T-helper 1 cell (primary cell): ENCODE measurements at regions not wholly inside any gene's neighbourhood (a gene's known extent, or its start where the extent isn't known, plus 50 kb on each side); places are given as distances from the start of the nearest gene placed in this dataset.

ENCODE experiments used
- DNase-seq, 5 donors: peaks; one replicate each; pipeline ENCODE4 v3.0.0-alpha.2; 2012 to 2020

GRCh38 chr4:54915276-54915675 lies 210.1 kb downstream of the KDR start:
- no peak for DNase-seq

- no peak for DNase-seq
Measured at GRCh38 chr4:54914781-54915180, 210.6 kb downstream of the KDR start.

- no peak for DNase-seq
Measured at GRCh38 chr4:54913751-54914526, 211.5 kb downstream of the KDR start.

GRCh38 chr4:54912155-54912554 lies 213.2 kb downstream of the KDR start:
- DNase-seq, result no peak

GRCh38 chr4:54909961-54910360 lies 215.4 kb downstream of the KDR start:
- DNase-seq, result no peak

GRCh38 chr4:54908763-54909162 lies 216.6 kb downstream of the KDR start:
- DNase-seq, result no peak

- no peak for DNase-seq
Measured at GRCh38 chr4:54904953-54905352, 220.4 kb downstream of the KDR start.

- no peak for DNase-seq
Measured at GRCh38 chr4:54902976-54903375, 222.4 kb downstream of the KDR start.

GRCh38 chr4:54902271-54902670 lies 223.1 kb downstream of the KDR start:
- DNase-seq, result no peak

- DNase-seq, result no peak
Measured at GRCh38 chr4:54901202-54901601, 224.2 kb downstream of the KDR start.

GRCh38 chr4:54898656-54899340 lies 226.6 kb downstream of the KDR start:
- no peak for DNase-seq

- no peak for DNase-seq
Measured at GRCh38 chr4:54898056-54898562, 227.3 kb downstream of the KDR start.

GRCh38 chr4:54897590-54897989 lies 227.8 kb downstream of the KDR start:
- DNase-seq, result no peak

GRCh38 chr4:54882616-54883015 lies 224.9 kb downstream of the KIT start:
- DNase-seq, result no peak

- no peak for DNase-seq
Measured at GRCh38 chr4:54879576-54879975, 221.8 kb downstream of the KIT start.

- no peak for DNase-seq
Measured at GRCh38 chr4:54877006-54877405, 219.2 kb downstream of the KIT start.

- no peak for DNase-seq
Measured at GRCh38 chr4:54872261-54872660, 214.5 kb downstream of the KIT start.

GRCh38 chr4:54863571-54864255 lies 206.0 kb downstream of the KIT start:
- no peak for DNase-seq

- no peak for DNase-seq
Measured at GRCh38 chr4:54861201-54861600, 203.4 kb downstream of the KIT start.

- no peak for DNase-seq
Measured at GRCh38 chr4:54855191-54855854, 197.6 kb downstream of the KIT start.

- DNase-seq, result no peak
Measured at GRCh38 chr4:54852602-54853001, 194.8 kb downstream of the KIT start.

GRCh38 chr4:54852054-54852453 lies 194.3 kb downstream of the KIT start:
- no peak for DNase-seq

- DNase-seq, result no peak
Measured at GRCh38 chr4:54844911-54845310, 187.2 kb downstream of the KIT start.
